NT2/D1 (cell line): ENCODE measurements at regions not wholly inside any gene's neighbourhood (a gene's known extent, or its start where the extent isn't known, plus 50 kb on each side); places are given as distances from the start of the nearest gene placed in this dataset.

ENCODE experiments used
- DNase-seq: peaks from one replicate; pipeline ENCODE4 v3.0.0-alpha.2; 2011; ENCODE audit warnings: low read depth, low spot score
- H3K27me3 ChIP-seq: 2 replicates; pipeline ENCODE4 v1.6.0; 2011; ENCODE audit warnings: mild to moderate bottlenecking; ENCODE audit not compliant: insufficient read length, insufficient read depth
- H3K36me3 ChIP-seq: 2 replicates; pipeline ENCODE4 v1.6.1; 2011; ENCODE audit warnings: mild to moderate bottlenecking, low read length, mixed read lengths; ENCODE audit not compliant: insufficient read depth, insufficient read length
- H3K4me1 ChIP-seq: 2 replicates; pipeline ENCODE4 v1.5.1; 2011; ENCODE audit not compliant: insufficient read depth, insufficient read length
- H3K4me3 ChIP-seq: 2 replicates; pipeline ENCODE4 v1.5.1; 2011; ENCODE audit warnings: low read depth; ENCODE audit not compliant: insufficient read length
- H3K9ac ChIP-seq: 2 replicates; pipeline ENCODE4 v1.6.0; 2011; ENCODE audit warnings: low read depth; ENCODE audit not compliant: insufficient read length
- H3K9me3 ChIP-seq: 2 replicates; pipeline ENCODE4 v1.5.1; 2011; ENCODE audit warnings: mild to moderate bottlenecking, low read length; ENCODE audit not compliant: insufficient read depth
- SUZ12 ChIP-seq: IDR thresholded peaks from 2 replicates; pipeline ENCODE4 v1.6.1; 2011; ENCODE audit not compliant: insufficient read length, insufficient read depth; ENCODE audit errors: extremely low read depth
- YY1 ChIP-seq: IDR thresholded peaks from 2 replicates; pipeline ENCODE4 v1.6.1; 2011; ENCODE audit not compliant: insufficient read length, insufficient read depth
- ZNF274 ChIP-seq: IDR thresholded peaks from 2 replicates; pipeline ENCODE4 v1.6.1; 2011; ENCODE audit warnings: mild to moderate bottlenecking, low read depth, low read length

GRCh38 chr9:21682981-21683380 is 119.5 kb upstream of the MTAP start:
- Histone ChIP-seq H3K4me1 (no peaks in the 10 kb centered on the region), H3K27me3 (no peaks in the 10 kb centered on the region), H3K9ac (no peak overlapping the region), H3K36me3 (no peaks in the 10 kb centered on the region), H3K9me3 (no peaks in the 10 kb centered on the region), H3K4me3 (no peak overlapping the region)
- TF ChIP-seq YY1: no peak
- no peak for DNase-seq

GRCh38 chr9:21683484-21684175 is 118.8 kb upstream of the MTAP start:
- no peak overlapping the region for H3K9ac ChIP-seq
- TF ChIP-seq ZNF274 (no peak), SUZ12 (no peak), YY1 (no peak)
- no peaks in the 10 kb centered on the region for H3K4me1 ChIP-seq
- no peaks in the 10 kb centered on the region for H3K27me3 ChIP-seq
- DNase-seq: no peak
- H3K4me3 ChIP-seq: no peak overlapping the region
- no peaks in the 10 kb centered on the region for H3K9me3 ChIP-seq
- no peaks in the 10 kb centered on the region for H3K36me3 ChIP-seq

- no peaks in the 10 kb centered on the region for H3K4me1 ChIP-seq
- no peaks in the 10 kb centered on the region for H3K27me3 ChIP-seq
- TF ChIP-seq YY1 (no peak), SUZ12 (no peak), ZNF274 (no peak)
- H3K9me3 ChIP-seq: no peaks in the 10 kb centered on the region
- H3K36me3 ChIP-seq: no peaks in the 10 kb centered on the region
- no peak overlapping the region for H3K4me3 ChIP-seq
- DNase-seq: no peak
- H3K9ac ChIP-seq: no peak overlapping the region
Observed at GRCh38 chr9:21684231-21684630, 118.2 kb upstream of the MTAP start.

GRCh38 chr9:21684831-21685362 is 117.5 kb upstream of the MTAP start:
- Histone ChIP-seq H3K36me3 (no peaks in the 10 kb centered on the region), H3K4me3 (no peak overlapping the region), H3K9ac (no peak overlapping the region), H3K27me3 (no peaks in the 10 kb centered on the region), H3K9me3 (no peaks in the 10 kb centered on the region), H3K4me1 (no peaks in the 10 kb centered on the region)
- TF ChIP-seq SUZ12 (no peak), ZNF274 (no peak), YY1 (no peak)
- no peak for DNase-seq

DNA sequence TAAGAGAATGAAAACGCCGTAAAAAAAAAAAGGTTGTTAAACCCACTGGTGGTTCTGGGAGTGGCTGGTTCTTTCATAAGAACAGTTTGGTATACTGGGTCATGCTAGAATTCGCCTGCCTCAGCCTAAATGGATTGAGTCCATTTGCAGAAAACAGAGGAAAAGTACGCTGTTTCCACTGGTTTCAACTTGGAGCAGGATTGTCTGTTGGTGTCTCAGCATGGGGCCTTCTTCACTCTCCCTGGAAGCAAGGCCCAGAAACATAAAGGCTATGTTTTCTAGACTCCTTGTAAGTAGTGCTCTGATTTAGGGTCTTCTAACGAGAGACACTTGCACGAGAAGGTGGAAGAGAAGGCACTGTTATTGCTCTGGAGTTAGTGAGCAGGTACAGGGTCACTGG is 116.9 kb upstream of the MTAP start:
- no peaks in the 10 kb centered on the region for H3K4me1 ChIP-seq
- no peak for TF ChIP-seq SUZ12
- no peak for TF ChIP-seq ZNF274
- TF ChIP-seq YY1: no peak
- no peaks in the 10 kb centered on the region for H3K9me3 ChIP-seq
- DNase-seq: no peak
- no peaks in the 10 kb centered on the region for H3K27me3 ChIP-seq
- no peak overlapping the region for H3K9ac ChIP-seq
- H3K4me3 ChIP-seq: no peak overlapping the region
- no peaks in the 10 kb centered on the region for H3K36me3 ChIP-seq

DNA sequence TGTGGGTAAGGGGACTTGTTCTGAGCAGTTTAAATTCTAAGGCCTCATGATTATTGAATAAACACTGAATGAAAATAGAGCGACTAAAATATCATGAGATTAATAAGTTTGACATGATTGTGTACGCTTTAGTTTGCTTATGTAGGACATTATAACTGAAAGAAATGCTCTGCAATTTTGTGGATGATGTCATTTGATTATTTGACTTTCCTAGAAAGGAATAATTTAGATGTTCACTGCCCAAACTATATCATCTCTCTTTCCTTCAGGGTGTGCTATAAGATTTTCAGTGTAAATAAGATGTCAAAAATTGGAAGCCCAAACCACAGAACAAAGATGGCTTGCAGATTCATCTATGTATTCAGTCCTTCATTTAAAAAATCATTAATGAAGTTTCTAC is 115.7 kb upstream of the MTAP start:
- H3K9ac ChIP-seq: no peak overlapping the region
- no peak for DNase-seq
- no peaks in the 10 kb centered on the region for H3K9me3 ChIP-seq
- H3K27me3 ChIP-seq: no peaks in the 10 kb centered on the region
- no peak for TF ChIP-seq YY1
- no peak for TF ChIP-seq SUZ12
- no peaks in the 10 kb centered on the region for H3K4me1 ChIP-seq
- no peaks in the 10 kb centered on the region for H3K36me3 ChIP-seq
- H3K4me3 ChIP-seq: no peak overlapping the region

GRCh38 chr9:21687351-21687750 is 115.1 kb upstream of the MTAP start:
- Histone ChIP-seq H3K9ac (no peak overlapping the region), H3K4me3 (no peak overlapping the region), H3K4me1 (no peaks in the 10 kb centered on the region), H3K27me3 (no peaks in the 10 kb centered on the region), H3K9me3 (no peaks in the 10 kb centered on the region), H3K36me3 (no peaks in the 10 kb centered on the region)
- TF ChIP-seq YY1: no peak
- TF ChIP-seq SUZ12: no peak
- no peak for TF ChIP-seq ZNF274
- no peak for DNase-seq
